GM18505 (cell line): ENCODE measurements at regions not wholly inside any gene's neighbourhood (a gene's known extent, or its start where the extent isn't known, plus 50 kb on each side); places are given as distances from the start of the nearest gene placed in this dataset.

Experiments
- ATAC-seq: cut with Tn5 transposase; IDR thresholded peaks from one replicate; pipeline ENCODE4 v1.9.1; 2021; ENCODE audit not compliant: unreplicated experiment
- POLR2A ChIP-seq: IDR thresholded peaks from 4 replicates; pipeline ENCODE4 v1.6.1; 2011; ENCODE audit warnings: borderline replicate concordance; ENCODE audit not compliant: insufficient read depth, insufficient read length; ENCODE audit errors: extremely low read depth

DNA sequence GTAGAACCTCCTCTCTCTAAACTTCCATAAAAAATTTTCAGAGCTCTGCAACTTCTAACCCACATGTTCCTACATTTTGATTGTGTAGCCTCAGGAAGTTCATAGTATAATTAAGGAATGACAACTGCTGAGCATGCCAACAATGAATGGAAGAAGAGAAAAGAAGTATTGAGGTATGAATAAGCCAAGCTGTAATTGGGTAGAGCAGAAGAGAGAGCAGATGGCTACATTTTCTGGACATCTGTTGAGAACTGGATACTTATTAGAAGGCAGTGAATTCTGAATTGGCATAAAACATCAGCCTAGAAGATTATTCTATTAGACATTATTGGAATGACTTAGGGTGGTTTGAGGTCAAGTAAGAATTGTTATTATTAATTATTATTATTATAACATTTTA is 728.3 kb upstream of the PHF14 start:
- no peak for TF ChIP-seq POLR2A
- ATAC-seq, result no peak

DNA sequence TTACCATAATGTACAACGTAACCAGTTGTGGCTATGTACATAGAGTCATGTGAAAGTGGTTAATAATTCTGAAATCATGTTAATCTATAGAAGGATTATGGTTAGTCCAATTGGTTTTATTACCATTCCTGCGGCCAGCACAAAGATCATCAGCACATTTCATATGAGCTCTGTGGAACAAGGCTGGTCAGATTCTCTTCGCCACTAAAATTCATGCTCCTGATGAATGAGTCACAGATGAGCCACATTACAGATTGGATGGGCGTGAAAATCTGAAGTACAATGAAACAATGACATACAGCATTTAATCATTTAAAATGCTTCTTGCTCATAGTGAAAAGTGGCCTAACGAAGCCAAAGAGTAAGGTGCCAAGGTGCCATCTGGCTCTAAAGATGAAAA is 716.2 kb upstream of the PHF14 start:
- no peak for ATAC-seq
- TF ChIP-seq POLR2A, result no peak

DNA sequence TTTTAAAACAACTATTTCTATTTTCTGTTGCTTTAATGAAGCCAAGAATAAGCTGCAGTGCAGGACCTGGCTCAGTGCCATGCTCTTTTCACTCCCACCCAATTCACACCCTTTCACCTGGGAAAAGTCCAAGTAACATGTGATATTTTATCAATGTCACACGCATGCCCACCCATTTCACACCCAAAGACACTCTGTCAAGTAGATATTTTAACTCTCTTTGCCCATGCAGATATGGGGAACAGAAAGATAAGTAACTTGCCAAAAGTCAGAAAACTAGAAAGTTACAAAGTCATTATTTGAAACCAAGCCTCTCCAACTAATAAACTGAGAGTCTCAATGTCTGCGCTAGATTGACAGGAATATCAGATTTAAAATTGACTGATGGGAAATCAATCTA is 706.7 kb upstream of the PHF14 start:
- no peak for ATAC-seq
- TF ChIP-seq POLR2A, result no peak

DNA sequence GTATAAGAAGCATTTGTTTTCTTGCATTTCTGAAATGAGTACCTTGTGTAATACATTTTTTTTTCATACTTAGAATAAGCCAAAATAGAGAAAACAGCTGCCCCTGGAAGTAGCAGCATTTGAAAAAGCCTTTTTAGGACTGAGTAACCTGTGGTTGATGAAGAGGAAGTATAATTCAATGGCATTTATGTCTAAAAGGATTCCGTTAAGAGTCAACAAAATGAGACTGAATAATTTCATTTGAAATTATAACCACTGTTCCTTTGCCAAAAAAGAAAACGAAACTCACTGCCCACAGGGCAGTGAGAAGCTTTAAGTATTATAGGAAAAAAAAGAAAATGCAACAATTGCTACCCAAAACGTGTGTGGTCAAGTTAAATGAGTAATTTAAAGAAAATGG is 705.6 kb upstream of the PHF14 start:
- no peak for TF ChIP-seq POLR2A
- no peak for ATAC-seq

DNA sequence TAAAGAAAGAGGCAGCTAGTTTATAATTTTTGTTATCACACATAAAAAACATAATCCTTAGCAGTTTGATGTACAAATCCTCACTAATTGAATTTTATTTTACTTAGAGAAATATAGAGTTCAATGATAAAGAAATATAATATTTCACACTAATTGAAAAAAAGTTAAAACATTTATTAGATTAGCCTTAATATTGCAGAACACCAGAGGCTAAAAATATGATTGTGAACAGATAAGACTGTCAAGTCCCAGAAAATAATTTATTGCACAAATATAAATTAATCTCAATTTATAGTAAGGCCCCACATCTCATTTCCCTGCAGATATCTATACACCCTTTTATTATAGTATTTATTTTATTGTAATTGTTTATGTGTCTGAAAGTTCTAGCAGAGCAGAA is 690.8 kb upstream of the PHF14 start:
- ATAC-seq, result no peak
- TF ChIP-seq POLR2A, result no peak

DNA sequence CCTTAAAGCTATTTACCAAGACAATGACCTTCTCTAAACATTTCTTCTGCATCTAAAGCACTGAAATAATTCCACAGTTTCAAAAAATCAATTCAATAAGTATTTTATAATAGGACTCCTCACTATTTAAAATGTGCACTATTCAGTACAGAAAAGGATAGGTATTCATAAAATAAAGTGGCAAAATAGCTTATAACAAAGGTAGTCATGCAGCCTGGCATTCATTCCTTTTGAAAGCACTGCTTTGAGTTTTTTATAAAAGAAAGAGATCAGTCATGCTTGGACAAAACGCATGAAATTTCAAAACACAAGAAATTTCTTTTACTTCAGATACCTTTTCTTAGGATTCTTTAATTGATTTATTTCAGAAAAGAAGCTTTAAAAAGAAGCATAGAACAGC is 689.7 kb upstream of the PHF14 start:
- ATAC-seq, result no peak

DNA sequence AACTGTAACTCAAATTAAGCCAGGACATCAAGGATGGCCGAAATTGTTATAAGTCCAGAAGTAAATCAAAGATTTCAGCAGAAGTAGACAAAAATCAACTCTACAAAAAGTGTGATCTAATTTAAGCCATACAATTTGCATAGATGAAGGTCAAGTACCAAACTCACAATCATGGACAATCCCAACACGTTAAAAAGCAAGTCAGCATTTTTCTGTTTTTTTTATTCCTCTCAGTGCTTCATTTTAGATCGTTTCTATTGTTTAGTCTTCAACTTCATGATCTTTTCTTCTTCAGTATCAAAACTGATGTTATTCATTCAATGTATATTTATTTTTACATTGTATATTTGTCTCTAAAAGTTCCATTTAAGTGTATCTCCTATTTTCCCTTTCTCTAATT is 674.3 kb upstream of the PHF14 start:
- ATAC-seq, result no peak
- TF ChIP-seq POLR2A, result no peak

More for the DNA sequence above, 689.7 kb upstream of the PHF14 start:
- no peak for TF ChIP-seq POLR2A

DNA sequence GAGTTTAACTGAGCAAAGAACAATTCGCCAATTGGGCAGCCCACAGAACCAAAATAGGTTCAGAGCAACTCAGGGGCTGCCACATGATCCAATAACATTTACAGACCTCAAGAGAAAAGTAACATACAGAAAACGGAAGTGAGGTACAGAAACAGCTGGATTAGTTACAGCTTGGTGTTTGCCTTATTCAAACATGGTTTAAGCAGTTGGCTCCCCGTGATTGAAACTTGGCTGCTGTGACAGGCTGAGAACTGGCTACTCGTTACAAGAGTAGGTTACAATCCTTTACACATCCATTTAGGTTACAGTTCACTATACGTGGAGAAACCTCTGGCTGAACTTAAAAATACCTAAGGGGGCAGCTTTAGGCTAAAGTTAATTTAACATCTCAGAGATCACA is 673.1 kb upstream of the PHF14 start:
- no peak for TF ChIP-seq POLR2A
- no peak for ATAC-seq

DNA sequence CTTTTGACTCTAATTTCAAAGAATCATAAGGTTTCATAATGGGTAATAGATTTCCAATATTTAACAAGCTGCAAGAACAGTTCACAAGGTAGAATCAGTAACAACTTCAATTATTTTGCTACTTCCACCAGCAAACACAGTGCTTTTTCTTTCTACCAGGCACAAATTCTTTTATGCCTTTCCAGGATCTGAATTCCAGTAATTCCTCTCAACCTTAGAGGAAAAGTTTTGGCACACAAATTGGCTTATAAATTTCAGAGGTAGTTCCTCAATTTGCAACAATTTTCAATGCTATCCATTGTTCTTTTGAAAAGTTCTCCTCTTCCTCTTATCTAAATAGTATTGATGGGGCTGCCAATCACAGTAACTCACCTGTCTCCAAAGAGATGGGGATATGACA is 665.4 kb upstream of the PHF14 start:
- ATAC-seq, result no peak
- no peak for TF ChIP-seq POLR2A

DNA sequence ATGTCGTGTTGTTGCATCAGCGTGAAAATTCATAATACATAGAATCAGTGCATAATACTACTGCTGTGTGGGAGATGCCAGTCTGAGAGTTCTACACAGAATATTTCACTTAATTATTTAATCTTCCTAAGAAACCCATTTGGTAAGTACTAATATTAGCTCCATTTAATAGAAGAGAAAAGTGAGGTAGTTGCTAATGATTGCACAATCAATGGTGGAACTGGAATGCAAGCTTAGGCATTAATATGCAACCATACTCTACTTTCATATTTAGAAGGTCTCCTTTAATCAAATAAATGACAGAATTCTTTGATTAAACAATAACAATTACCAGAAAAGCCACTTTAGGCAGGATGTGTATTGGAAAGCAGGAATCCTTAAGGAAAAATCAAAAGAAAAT is 660.7 kb upstream of the PHF14 start:
- no peak for TF ChIP-seq POLR2A
- ATAC-seq, result no peak

DNA sequence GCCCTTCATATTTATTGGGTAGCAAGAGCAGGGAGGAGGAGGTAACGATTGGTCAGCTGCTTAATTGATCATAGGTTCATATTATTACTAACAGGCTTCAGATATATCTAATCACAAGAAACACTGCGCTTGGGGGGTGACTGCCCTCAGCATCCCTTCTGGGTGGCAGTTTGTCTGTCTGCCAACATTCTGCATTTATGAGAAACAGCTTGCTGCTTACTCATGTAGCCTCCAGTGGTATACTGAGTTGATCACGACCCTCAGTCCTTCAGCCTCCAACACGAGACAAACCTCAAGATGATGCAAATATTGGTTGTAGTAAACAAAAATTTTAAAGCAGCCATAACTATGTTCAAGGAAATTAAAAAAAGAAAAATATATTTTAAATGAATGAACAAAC is 657.8 kb upstream of the PHF14 start:
- ATAC-seq, result no peak
- no peak for TF ChIP-seq POLR2A

DNA sequence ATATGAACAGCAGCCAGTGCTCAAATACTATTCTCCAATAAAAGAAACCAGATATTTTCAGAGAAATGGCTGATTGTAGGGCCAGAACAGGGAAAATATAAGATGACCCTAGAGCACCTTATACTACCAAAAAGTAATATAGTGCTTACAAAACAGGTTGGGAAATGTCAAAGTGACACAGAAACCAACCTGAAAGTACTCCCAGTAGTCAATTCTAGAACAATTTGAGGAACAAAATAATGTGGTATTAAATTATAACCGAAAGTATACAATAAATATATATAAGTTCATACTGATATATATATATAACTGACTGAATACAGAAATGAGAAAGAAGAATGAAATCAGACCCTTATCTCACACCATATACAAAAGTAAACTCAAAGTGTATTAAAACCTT is 657.2 kb upstream of the PHF14 start:
- no peak for ATAC-seq
- TF ChIP-seq POLR2A, result no peak

DNA sequence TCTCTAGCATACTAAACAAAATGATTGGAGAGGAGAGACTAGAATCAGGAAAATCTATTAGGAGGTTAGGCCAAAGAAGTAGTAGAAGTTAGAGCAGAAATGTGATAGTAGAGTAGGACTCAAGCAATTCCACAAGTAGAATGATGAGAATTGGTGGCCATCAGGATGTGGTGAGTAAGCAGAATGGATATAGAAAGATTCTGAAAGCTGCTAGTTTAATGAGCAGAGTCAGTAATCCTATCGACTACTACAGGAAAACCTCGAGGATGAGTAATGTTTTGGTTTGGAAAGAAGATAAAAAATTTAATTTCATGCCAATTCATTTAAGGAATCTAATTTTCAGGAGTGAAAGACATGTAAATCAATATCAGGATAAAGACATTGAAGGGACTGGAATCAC is 648.3 kb upstream of the PHF14 start:
- no peak for TF ChIP-seq POLR2A
- ATAC-seq, result no peak

DNA sequence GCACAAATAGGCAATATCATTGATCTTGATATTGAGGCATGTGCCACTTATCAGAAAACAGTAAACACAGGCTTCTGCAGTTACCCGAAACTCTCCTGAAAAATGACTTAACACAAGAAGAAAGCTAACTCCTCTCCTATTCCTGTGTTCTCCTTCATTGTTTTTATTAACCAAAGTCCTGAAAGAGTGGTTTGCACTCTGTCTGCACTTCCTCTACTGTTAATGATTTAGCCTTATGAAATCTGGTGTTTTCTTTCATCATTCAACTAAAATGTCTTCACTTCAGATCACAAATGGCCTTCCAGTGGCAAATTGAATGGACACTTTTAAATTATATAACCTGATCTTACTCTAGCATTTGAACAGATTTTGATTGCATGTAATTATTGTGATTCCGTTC is 630.6 kb upstream of the PHF14 start:
- no peak for ATAC-seq
- TF ChIP-seq POLR2A, result no peak

DNA sequence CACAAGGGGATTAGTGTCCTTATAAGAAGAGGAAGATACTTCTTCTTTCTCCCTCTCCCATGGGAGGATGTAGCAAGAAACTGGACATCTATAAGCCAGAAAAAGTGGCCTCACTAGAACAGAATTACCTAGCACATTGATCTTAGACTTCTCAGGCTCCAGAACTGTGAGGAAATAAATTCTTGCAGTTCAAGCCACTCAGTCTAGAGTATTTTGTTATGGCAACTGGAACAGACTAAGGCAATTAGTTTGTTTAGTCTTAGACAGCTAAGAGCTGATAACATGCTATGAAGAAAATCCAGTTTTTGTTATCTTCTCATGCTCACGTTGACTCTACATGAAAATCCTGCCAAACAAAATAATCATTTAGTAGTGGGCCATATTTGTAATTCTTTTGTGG is 627.6 kb upstream of the PHF14 start:
- no peak for ATAC-seq
- no peak for TF ChIP-seq POLR2A
